GM18526 (cell line): ENCODE measurements at regions not wholly inside any gene's neighbourhood (a gene's known extent, or its start where the extent isn't known, plus 50 kb on each side); places are given as distances from the start of the nearest gene placed in this dataset.

ENCODE experiments used
- POLR2A ChIP-seq: IDR thresholded peaks from 3 replicates; pipeline ENCODE4 v1.6.1; 2011; ENCODE audit not compliant: insufficient read length; ENCODE audit errors: extremely low read depth

- no peak for TF ChIP-seq POLR2A
These were observed 222.3 kb upstream of the THBS1 start for GRCh38 chr15:39358441-39359041.

GRCh38 chr15:39359771-39360170, 221.1 kb upstream of the THBS1 start:
- no peak for TF ChIP-seq POLR2A

- TF ChIP-seq POLR2A: no peak
These were observed 220.4 kb upstream of the THBS1 start for GRCh38 chr15:39360452-39360851.

- no peak for TF ChIP-seq POLR2A
These were observed 219.4 kb upstream of the THBS1 start for GRCh38 chr15:39361497-39361896.

GRCh38 chr15:39362821-39363561, 217.9 kb upstream of the THBS1 start:
- TF ChIP-seq POLR2A: no peak

- no peak for TF ChIP-seq POLR2A
These were observed 216.9 kb upstream of the THBS1 start for GRCh38 chr15:39363761-39364586.

- no peak for TF ChIP-seq POLR2A
These were observed 216.2 kb upstream of the THBS1 start for GRCh38 chr15:39364721-39365120.

GRCh38 chr15:39365161-39365560, 215.7 kb upstream of the THBS1 start:
- TF ChIP-seq POLR2A: no peak

GRCh38 chr15:39365873-39366272, 215.0 kb upstream of the THBS1 start:
- TF ChIP-seq POLR2A: no peak

GRCh38 chr15:39367596-39367995, 213.3 kb upstream of the THBS1 start:
- no peak for TF ChIP-seq POLR2A

- no peak for TF ChIP-seq POLR2A
These were observed 211.1 kb upstream of the THBS1 start for GRCh38 chr15:39369768-39370167.

- no peak for TF ChIP-seq POLR2A
These were observed 204.4 kb upstream of the THBS1 start for GRCh38 chr15:39376371-39376909.

- no peak for TF ChIP-seq POLR2A
These were observed 199.4 kb upstream of the THBS1 start for GRCh38 chr15:39381517-39381916.

GRCh38 chr15:39388118-39388517, 192.8 kb upstream of the THBS1 start:
- TF ChIP-seq POLR2A: no peak

- TF ChIP-seq POLR2A: no peak
These were observed 189.6 kb upstream of the THBS1 start for GRCh38 chr15:39391230-39391629.
